ENCODE measurements at regions not wholly inside any gene's neighbourhood (a gene's known extent, or its start where the extent isn't known, plus 50 kb on each side); places are given as distances from the start of the nearest gene placed in this dataset.

DNA sequence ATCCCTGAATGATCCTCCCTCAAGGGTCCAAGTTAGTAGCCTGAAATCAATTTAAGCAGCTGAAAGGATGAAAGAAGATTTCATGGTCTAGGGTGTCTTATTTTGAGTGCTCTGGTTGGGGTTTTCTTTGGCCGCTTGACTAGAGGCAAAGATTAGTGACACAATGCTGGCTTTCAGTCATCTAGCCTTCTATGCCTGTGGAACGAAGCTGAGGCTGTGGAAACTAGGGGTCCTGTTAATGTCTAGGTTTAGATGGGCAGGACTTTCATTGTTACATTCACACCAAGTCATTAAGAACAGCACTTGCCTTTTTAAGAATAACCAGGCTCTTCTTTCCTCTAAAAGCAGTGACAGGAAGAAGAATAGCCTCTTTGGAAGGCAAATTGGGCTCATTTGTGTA, 253.8 kb upstream of the E2F7 start:
- ATAC-seq (replicated peaks), result no peak
- Mint-ChIP-seq H3K27ac (no peak overlapping the region), H3K9me3 (no peaks in the 10 kb centered on the region), H3K4me1 (no peaks in the 10 kb centered on the region), H3K36me3 (ENCODE audit: low read depth) (no peaks in the 10 kb centered on the region), H3K4me3 (no peak overlapping the region), H3K27me3 (peaks cover 29% of the 10 kb centered on the region)

DNA sequence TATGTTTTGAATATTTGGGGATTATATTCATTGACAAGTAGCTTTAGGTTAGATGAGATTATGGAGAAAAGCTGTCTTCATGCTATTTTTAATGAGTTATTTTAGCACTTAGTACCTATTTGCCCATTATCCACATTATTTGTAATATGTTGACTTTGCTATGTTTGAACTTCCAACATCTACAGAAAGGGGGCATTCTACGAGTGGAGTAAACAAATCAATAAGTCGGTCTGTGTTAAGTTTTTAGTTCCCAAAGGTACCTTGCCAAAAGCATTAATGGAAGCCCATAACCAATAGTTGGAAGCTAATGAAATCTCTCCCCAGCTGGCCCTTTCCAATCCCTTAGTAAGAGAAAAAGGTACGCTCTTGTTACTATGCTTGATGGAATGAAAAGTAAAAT, 250.0 kb upstream of the E2F7 start:
- no peak overlapping the region for H3K27ac Mint-ChIP-seq

DNA sequence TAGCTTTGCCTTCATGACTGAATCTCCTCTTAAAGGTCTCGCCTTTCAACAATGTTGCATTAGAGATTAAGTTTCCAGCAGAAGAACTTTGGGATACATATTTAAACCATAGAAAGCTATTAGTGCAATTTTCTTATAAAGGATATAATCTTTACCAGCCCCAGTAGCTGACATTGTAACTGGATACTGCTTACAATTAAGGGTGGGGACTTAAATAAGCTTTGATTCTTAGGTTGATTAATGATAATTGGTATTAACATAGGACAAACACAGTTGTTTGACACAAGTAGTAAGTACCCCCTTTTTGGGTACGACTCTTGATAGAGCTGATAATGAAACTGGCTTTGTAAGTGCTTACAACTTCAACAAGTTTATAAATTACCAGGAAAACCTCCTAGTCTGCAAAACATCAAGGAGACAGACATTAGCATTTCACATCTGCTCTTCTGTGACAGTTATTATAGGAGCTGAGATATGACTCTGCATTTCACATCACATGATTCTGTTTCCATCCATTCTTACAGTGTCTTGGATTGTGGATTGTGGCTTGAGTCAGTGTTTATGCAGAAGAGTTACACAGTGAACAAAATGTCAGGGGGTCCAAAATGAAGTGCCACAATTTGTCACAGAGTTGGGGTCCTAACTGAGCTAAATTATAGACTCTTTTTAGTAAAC, 249.1 kb upstream of the E2F7 start:
- Mint-ChIP-seq H3K9me3 (no peaks in the 10 kb centered on the region), H3K27me3 (peaks cover 4% of the 10 kb centered on the region), H3K27ac (no peak overlapping the region), H3K4me3 (no peak overlapping the region), H3K4me1 (no peaks in the 10 kb centered on the region), H3K36me3 (ENCODE audit: low read depth) (no peaks in the 10 kb centered on the region)
- ATAC-seq (replicated peaks), result no peak

More for the DNA sequence above, 250.0 kb upstream of the E2F7 start:
- ATAC-seq (replicated peaks), result no peak
- Mint-ChIP-seq H3K36me3 (ENCODE audit: low read depth) (no peaks in the 10 kb centered on the region), H3K27me3 (peaks cover 4% of the 10 kb centered on the region), H3K4me3 (no peak overlapping the region), H3K4me1 (no peaks in the 10 kb centered on the region), H3K9me3 (no peaks in the 10 kb centered on the region)

DNA sequence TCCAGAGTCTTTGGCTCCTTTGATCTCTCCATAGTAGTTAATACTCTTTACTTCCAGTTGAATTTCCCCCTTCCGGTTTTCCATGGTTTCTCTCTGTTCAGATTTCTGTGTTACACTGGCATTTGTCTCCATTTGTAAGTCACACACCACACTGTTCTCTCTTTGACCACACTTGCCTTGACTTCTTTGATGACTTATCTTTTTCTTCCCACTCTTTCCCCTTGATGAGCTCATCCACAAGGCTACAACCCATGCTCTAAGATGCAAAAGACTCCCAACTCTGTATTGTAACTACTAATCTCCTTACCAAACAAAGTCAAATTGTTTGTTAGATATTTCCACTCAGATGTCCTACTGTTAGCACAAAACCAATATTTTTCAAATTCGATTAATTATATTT, 242.7 kb upstream of the E2F7 start:
- ATAC-seq (replicated peaks), result no peak
- H3K4me3 Mint-ChIP-seq, result no peak overlapping the region
- H3K27ac Mint-ChIP-seq, result no peak overlapping the region
- H3K27me3 Mint-ChIP-seq, result no peaks in the 10 kb centered on the region
- no peaks in the 10 kb centered on the region for H3K4me1 Mint-ChIP-seq
- no peaks in the 10 kb centered on the region for H3K36me3 Mint-ChIP-seq (ENCODE audit: low read depth)
- H3K9me3 Mint-ChIP-seq, result peaks cover 5% of the 10 kb centered on the region

DNA sequence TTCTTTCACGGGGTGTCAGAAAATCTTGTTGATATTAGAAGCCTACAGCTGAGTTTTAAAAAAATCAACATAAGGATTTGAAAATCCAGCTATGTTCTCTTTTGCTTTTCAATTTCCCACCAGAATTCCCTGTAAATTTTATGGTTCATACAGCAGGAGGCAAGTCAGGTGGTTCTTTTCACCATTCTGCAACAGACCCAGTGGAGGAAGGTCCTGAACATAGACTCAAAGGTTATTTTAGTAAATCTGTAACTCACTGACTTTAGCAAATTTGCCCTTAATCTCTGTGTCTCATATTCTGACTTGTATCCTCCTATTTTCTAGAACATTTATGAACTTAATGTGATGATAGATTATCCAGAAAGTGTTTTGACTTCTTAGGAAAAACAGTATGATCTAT, 235.4 kb upstream of the E2F7 start:
- H3K27ac Mint-ChIP-seq, result no peak overlapping the region
- H3K36me3 Mint-ChIP-seq (ENCODE audit: low read depth), result no peaks in the 10 kb centered on the region
- H3K4me1 Mint-ChIP-seq, result no peaks in the 10 kb centered on the region
- peaks cover 5% of the 10 kb centered on the region for H3K9me3 Mint-ChIP-seq
- no peak for ATAC-seq (replicated peaks)
- H3K27me3 Mint-ChIP-seq, result peaks cover 3% of the 10 kb centered on the region
- H3K4me3 Mint-ChIP-seq, result no peak overlapping the region

DNA sequence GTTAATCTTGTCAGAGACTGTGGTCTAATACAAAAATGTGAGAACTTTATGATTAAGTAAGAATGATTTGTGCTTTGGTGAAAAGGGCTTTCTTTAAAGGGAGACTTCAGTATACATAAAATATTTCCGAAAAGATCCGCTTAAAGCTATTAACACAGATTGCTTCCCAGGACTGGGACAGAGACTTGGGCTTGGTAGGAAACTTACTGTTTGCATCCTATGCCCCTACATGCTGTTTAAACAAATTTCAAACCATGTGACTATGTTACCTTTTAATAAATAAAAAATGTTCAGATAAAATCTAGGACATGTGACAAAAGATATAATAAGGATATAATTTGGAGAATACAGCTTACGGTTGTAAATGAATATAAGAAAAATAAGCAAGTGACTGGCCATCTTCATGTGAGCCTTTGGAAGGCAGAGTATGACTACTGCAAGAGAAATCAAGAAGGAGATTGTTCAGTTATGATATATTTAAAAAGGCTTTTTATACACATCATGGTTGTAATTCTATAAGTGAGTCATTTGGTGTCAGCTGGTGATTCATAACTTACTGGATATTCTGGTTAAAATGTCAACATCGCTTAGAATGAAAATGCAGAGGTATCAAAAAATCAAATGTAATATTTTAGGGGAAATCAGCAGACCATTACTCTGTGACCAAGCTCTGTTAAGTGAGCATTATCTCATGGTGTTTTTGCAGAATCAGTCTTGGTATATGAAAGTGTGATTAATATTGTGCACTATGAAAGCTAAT, 234.7 kb upstream of the E2F7 start:
- Mint-ChIP-seq H3K4me3 (no peak overlapping the region), H3K4me1 (no peaks in the 10 kb centered on the region), H3K27ac (no peak overlapping the region), H3K27me3 (peaks cover 5% of the 10 kb centered on the region), H3K36me3 (ENCODE audit: low read depth) (no peaks in the 10 kb centered on the region), H3K9me3 (peaks cover 5% of the 10 kb centered on the region)
- ATAC-seq (replicated peaks), result peak; percentile 43

DNA sequence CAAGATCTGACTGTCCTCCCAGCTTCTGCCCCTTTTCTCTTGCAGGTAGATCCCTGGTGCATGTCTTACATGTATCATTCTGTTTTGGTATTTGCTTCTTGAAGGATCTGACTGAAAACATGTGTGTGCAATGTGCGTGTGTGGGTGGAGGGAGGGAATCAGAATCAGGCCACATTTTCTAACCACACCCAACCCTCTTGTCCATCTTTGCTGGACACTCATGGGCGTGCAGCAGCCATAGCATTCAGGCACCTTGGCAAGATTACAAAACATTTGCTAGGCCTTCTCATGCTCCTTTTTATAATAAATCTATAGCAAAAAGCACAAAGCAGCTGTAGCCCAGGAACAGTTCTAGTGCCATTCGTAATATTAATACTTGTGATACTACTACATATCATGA, 233.6 kb upstream of the E2F7 start:
- H3K4me3 Mint-ChIP-seq, result no peak overlapping the region
- no peaks in the 10 kb centered on the region for H3K4me1 Mint-ChIP-seq
- ATAC-seq (replicated peaks), result no peak
- no peaks in the 10 kb centered on the region for H3K36me3 Mint-ChIP-seq (ENCODE audit: low read depth)
- H3K27me3 Mint-ChIP-seq, result peaks cover 7% of the 10 kb centered on the region
- H3K27ac Mint-ChIP-seq, result no peak overlapping the region
- peaks cover 5% of the 10 kb centered on the region for H3K9me3 Mint-ChIP-seq

DNA sequence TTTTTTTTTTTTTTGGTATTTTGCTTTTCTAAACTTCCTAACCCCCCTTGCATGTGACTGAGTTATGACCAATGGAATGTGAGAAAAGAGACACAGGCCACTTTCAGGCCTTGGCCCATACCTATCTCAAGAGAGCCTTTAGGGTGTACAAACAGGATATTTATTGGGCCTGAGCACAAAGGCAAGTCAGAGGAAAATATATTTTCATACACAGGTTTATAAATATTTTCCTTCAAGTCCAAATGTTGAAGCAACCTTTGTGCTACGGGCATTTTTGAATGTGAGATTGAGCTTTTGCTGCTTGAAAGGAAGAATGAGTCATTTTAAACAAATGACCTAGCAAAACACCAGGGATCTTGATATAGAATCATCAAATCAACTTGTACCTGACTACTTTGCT, 228.6 kb upstream of the E2F7 start:
- H3K27me3 Mint-ChIP-seq, result peaks cover 7% of the 10 kb centered on the region
- H3K9me3 Mint-ChIP-seq, result peaks cover 5% of the 10 kb centered on the region

DNA sequence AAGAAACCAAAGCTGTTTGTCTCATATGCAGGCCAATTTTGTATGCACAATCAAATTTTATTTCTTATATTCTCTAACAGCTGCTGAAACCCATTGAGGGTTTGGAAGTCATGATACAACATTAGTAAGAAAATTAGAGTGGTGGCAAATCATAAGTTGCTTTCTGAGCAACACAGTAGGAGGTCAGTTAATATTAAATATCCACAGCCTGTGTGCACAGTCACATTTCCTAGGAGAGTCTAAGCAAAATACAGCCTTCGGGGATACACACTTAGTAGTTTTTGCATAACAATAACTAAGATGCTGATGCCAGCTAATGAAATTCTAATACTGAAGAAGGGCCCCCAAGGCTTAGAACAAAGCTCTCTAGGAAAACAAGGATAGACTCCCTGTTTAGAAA, 209.6 kb upstream of the E2F7 start:
- Mint-ChIP-seq H3K36me3 (ENCODE audit: low read depth) (no peaks in the 10 kb centered on the region), H3K27me3 (peaks cover 3% of the 10 kb centered on the region), H3K9me3 (peaks cover 4% of the 10 kb centered on the region), H3K27ac (no peak overlapping the region), H3K4me1 (no peaks in the 10 kb centered on the region), H3K4me3 (no peak overlapping the region)
- no peak for ATAC-seq (replicated peaks)

More for the DNA sequence above, 228.6 kb upstream of the E2F7 start:
- no peaks in the 10 kb centered on the region for H3K4me1 Mint-ChIP-seq
- no peaks in the 10 kb centered on the region for H3K36me3 Mint-ChIP-seq (ENCODE audit: low read depth)
- H3K4me3 Mint-ChIP-seq, result no peak overlapping the region
- ATAC-seq (replicated peaks), result no peak
- no peak overlapping the region for H3K27ac Mint-ChIP-seq

DNA sequence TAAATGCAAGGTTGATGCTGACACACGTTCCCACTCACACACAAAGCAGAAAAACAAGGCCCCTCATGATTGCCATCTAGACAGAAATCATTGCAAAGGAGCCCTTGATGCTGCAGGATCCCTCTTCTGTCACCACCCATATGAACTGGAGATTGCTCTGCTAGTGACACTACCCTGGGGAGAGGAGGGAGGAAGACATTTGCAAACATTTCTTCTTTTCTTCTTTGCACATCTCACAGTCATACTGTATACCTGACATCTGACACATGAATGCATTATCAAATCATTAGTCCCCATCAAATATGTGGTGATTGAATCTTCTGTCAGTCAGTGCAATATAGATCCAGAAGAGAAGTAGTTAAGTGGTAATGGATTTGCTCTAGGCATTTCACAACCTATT, 208.5 kb upstream of the E2F7 start:
- no peaks in the 10 kb centered on the region for H3K36me3 Mint-ChIP-seq (ENCODE audit: low read depth)
- no peaks in the 10 kb centered on the region for H3K4me1 Mint-ChIP-seq
- H3K9me3 Mint-ChIP-seq, result peaks cover 4% of the 10 kb centered on the region
- H3K27ac Mint-ChIP-seq, result no peak overlapping the region
- H3K27me3 Mint-ChIP-seq, result peaks cover 3% of the 10 kb centered on the region
- no peak overlapping the region for H3K4me3 Mint-ChIP-seq
- no peak for ATAC-seq (replicated peaks)

DNA sequence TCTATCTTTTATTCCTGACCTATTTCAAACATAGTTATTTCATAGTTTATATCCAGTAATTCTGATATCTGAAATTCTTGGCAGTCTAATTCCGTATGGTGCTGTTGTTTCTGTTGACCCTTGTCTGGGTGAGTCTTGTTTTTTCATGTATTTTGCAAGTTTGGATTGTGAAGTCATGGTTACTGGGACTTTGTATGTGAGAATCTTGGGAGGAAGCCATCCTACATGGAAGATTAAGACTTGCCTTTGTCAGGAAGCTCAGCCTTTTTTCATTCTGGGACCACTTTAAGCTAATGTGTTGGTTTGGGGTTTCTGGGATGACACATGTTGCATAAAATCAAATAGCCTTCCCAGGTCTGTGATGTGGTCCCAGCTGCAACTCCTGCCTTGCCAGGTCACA, 191.6 kb upstream of the E2F7 start:
- H3K4me1 Mint-ChIP-seq, result no peaks in the 10 kb centered on the region
- H3K9me3 Mint-ChIP-seq, result peaks cover 1% of the 10 kb centered on the region
- no peak for ATAC-seq (replicated peaks)
- H3K27ac Mint-ChIP-seq, result no peak overlapping the region
- no peaks in the 10 kb centered on the region for H3K36me3 Mint-ChIP-seq (ENCODE audit: low read depth)
- H3K27me3 Mint-ChIP-seq, result no peaks in the 10 kb centered on the region
- no peak overlapping the region for H3K4me3 Mint-ChIP-seq

DNA sequence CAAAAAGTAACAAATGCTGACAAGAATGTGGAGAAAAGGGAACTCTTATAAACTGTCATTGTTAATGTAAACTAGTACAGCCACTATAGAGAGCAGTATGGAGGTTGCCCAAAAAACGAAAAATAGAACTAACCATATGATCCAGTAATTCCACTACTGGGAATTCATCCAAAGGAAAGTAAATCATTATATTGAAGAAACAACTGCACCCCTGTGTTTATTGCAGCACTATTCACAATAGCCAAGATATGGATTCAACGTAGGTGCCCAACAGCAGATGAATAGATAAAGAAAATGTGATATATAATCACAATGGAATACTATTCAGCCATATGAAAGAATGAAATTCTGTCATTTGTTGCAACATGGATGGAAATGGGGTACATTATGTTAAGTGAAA, 188.0 kb upstream of the E2F7 start:
- no peak for ATAC-seq (replicated peaks)
- Mint-ChIP-seq H3K4me3 (no peak overlapping the region), H3K4me1 (no peaks in the 10 kb centered on the region), H3K27ac (no peak overlapping the region), H3K27me3 (no peaks in the 10 kb centered on the region), H3K36me3 (ENCODE audit: low read depth) (no peaks in the 10 kb centered on the region), H3K9me3 (no peaks in the 10 kb centered on the region)

DNA sequence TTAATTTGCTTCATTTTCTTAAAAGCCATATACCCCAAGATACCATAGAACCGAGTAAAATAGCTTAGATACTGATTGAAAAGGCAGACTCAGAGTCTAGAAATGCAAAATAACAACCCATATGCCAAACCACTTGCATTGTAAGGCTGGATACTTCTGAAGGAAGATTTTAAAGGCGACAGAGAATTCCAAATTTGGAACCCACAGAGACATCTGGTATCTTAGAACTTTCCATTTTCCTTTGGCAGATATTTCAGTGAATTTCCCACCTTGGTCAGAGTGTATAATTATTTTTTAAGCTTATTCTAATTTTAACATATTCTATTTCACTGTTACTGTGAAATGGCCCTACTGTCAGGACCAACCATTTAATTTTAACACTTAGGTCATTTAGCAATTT, 186.4 kb upstream of the E2F7 start:
- no peaks in the 10 kb centered on the region for H3K36me3 Mint-ChIP-seq (ENCODE audit: low read depth)
- no peaks in the 10 kb centered on the region for H3K27me3 Mint-ChIP-seq
- H3K4me1 Mint-ChIP-seq, result no peaks in the 10 kb centered on the region

DNA sequence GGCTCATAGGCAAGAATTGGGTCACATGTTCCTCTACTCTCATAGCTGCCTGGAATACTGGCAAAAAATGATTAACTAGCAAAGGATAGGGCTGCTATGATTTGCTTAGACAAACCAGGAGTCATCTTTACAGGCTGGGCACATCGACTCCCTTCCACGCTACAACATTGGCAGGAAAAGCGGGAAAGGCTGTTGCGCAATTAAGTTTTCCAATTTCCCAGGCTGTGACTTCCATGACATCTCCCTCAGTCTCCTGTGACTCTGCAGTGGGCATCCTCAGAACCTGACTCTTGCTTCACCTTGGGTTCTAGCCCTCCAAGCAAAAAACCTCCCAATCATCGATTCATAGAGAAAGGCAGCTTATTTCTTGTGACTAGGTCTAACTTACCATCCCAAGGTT, 184.5 kb upstream of the E2F7 start:
- H3K27me3 Mint-ChIP-seq, result no peaks in the 10 kb centered on the region
- H3K27ac Mint-ChIP-seq, result no peak overlapping the region
- H3K9me3 Mint-ChIP-seq, result no peaks in the 10 kb centered on the region
- H3K36me3 Mint-ChIP-seq (ENCODE audit: low read depth), result no peaks in the 10 kb centered on the region
- H3K4me3 Mint-ChIP-seq, result no peak overlapping the region
- H3K4me1 Mint-ChIP-seq, result no peaks in the 10 kb centered on the region
- no peak for ATAC-seq (replicated peaks)

More for the DNA sequence above, 186.4 kb upstream of the E2F7 start:
- Mint-ChIP-seq H3K27ac (no peak overlapping the region), H3K4me3 (no peak overlapping the region), H3K9me3 (no peaks in the 10 kb centered on the region)
- ATAC-seq (replicated peaks), result no peak

DNA sequence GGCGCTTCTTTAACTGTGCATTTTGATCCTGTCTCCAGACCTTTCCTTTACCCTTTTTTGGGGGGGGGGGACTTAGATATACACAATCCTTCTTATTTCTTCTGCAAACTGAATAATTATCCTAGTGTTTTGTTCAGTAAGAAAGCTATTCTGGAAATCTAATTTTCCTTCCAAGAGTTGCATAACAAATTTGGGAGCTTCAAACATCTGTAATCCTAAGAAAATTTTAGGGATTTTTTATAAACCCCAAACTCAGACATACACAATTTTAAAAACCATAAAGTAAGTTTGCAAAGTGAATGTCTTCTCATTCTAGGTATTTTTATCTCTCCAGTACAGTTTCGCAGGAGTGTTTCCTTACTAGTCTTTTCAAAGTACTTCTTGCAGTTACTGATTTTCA, 182.7 kb upstream of the E2F7 start:
- no peak for ATAC-seq (replicated peaks)
- Mint-ChIP-seq H3K27me3 (no peaks in the 10 kb centered on the region), H3K27ac (no peak overlapping the region), H3K36me3 (ENCODE audit: low read depth) (no peaks in the 10 kb centered on the region), H3K9me3 (no peaks in the 10 kb centered on the region), H3K4me1 (no peaks in the 10 kb centered on the region), H3K4me3 (no peak overlapping the region)

All from activated T-helper 17 cell treated with anti-CD3 and anti-CD28 coated beads, Interleukin-2, amount 50 U/mL, for 72 hours (primary cell).